Astrocyte (in vitro differentiated cells and primary cell): ENCODE measurements at regions not wholly inside any gene's neighbourhood (a gene's known extent, or its start where the extent isn't known, plus 50 kb on each side); places are given as distances from the start of the nearest gene placed in this dataset.

Experiments
- DNase-seq: peaks from one replicate; pipeline ENCODE4 v3.0.0-alpha.2; 2010; ENCODE audit warnings: low read depth
- FAIRE-seq: peaks from 2 replicates; lab custom pipeline; 2011; peaks lifted over from hg19 to GRCh38; lab: Jason Lieb, UNC
- H2AFZ ChIP-seq: 2 replicates; pipeline ENCODE4 v1.6.0; 2012; ENCODE audit warnings: low read depth, low read length, inconsistent platforms
- H3K27ac ChIP-seq: 2 replicates; pipeline ENCODE4 v1.5.1; 2011; ENCODE audit warnings: low read depth, low read length, inconsistent platforms
- H3K27me3 ChIP-seq: 2 replicates; pipeline ENCODE4 v1.6.0; 2011; ENCODE audit warnings: low read length, inconsistent platforms; ENCODE audit not compliant: insufficient read depth
- H3K36me3 ChIP-seq: 2 replicates; pipeline ENCODE4 v1.5.1; 2011; ENCODE audit warnings: low read length, inconsistent platforms; ENCODE audit not compliant: insufficient read depth
- H3K4me1 ChIP-seq: 2 replicates; pipeline ENCODE4 v1.5.1; 2011; ENCODE audit warnings: low read length, inconsistent platforms; ENCODE audit not compliant: insufficient read depth
- H3K4me2 ChIP-seq: 2 replicates; pipeline ENCODE4 v1.6.0; 2012; ENCODE audit warnings: low read length, inconsistent platforms
- H3K4me3 ChIP-seq: 2 replicates; pipeline ENCODE4 v1.5.1; 2011; ENCODE audit warnings: low read depth, mild to moderate bottlenecking, low read length, inconsistent platforms; ENCODE audit not compliant: insufficient read depth
- H3K79me2 ChIP-seq: 2 replicates; pipeline ENCODE4 v1.6.0; 2012; ENCODE audit warnings: mild to moderate bottlenecking, low read length, inconsistent platforms; ENCODE audit not compliant: insufficient read depth
- H3K9ac ChIP-seq: 2 replicates; pipeline ENCODE4 v1.6.0; 2012; ENCODE audit warnings: mild to moderate bottlenecking, low read length, inconsistent platforms
- H3K9me3 ChIP-seq: 2 replicates; pipeline ENCODE4 v1.5.1; 2012; ENCODE audit warnings: low read depth, mild to moderate bottlenecking, low read length, inconsistent platforms; ENCODE audit not compliant: insufficient read depth
- H4K20me1 ChIP-seq: 2 replicates; pipeline ENCODE4 v1.6.0; 2012; ENCODE audit warnings: low read length, inconsistent platforms; ENCODE audit not compliant: insufficient read depth
- H3K27ac Mint-ChIP-seq: one replicate; pipeline ENCODE4 v1.8.0; 2021; ENCODE audit warnings: mild to moderate bottlenecking, mixed read lengths; ENCODE audit not compliant: unreplicated experiment
- H3K27me3 Mint-ChIP-seq: one replicate; pipeline ENCODE4 v1.8.0; 2021; ENCODE audit warnings: low read depth, mixed read lengths; ENCODE audit not compliant: unreplicated experiment
- H3K36me3 Mint-ChIP-seq: one replicate; pipeline ENCODE4 v1.8.0; 2021; ENCODE audit warnings: low read depth, mixed read lengths; ENCODE audit not compliant: unreplicated experiment
- H3K4me1 Mint-ChIP-seq: one replicate; pipeline ENCODE4 v1.8.0; 2021; ENCODE audit warnings: low read depth, mixed read lengths; ENCODE audit not compliant: unreplicated experiment
- H3K4me3 Mint-ChIP-seq: one replicate; pipeline ENCODE4 v1.8.0; 2021; ENCODE audit warnings: mild to moderate bottlenecking, moderate library complexity, mixed read lengths; ENCODE audit not compliant: unreplicated experiment
- H3K9me3 Mint-ChIP-seq: one replicate; pipeline ENCODE4 v1.8.0; 2021; ENCODE audit warnings: mild to moderate bottlenecking, mixed read lengths; ENCODE audit not compliant: unreplicated experiment
- CTCF ChIP-seq: IDR thresholded peaks from 2 replicates; pipeline ENCODE4 v1.5.1; 2011; ENCODE audit warnings: low read depth, mild to moderate bottlenecking, inconsistent platforms, low read length, moderate library complexity; ENCODE audit not compliant: insufficient read depth
- EZH2 ChIP-seq: IDR thresholded peaks from 2 replicates; pipeline ENCODE4 v1.6.1; 2012; ENCODE audit warnings: mild to moderate bottlenecking, low read length, inconsistent platforms; ENCODE audit not compliant: insufficient read depth

- no peak overlapping the region for H3K4me3 ChIP-seq
- H3K4me3 Mint-ChIP-seq = no peak overlapping the region
- no peak for DNase-seq
These were observed 50.6 kb upstream of the ZC3HAV1 start for GRCh38 chr7:139159900-139160675.

GRCh38 chr7:139168479-139168878 lies 59.0 kb upstream of the ZC3HAV1 start:
- no peaks in the 10 kb centered on the region for H3K4me1 Mint-ChIP-seq
- H3K9me3 Mint-ChIP-seq = peaks cover 4% of the 10 kb centered on the region
- no peak overlapping the region for H3K4me3 Mint-ChIP-seq

More at GRCh38 chr7:139159900-139160675, 50.6 kb upstream of the ZC3HAV1 start:
- H3K9me3 ChIP-seq = no peaks in the 10 kb centered on the region
- no peaks in the 10 kb centered on the region for H3K27me3 ChIP-seq
- H3K27me3 Mint-ChIP-seq = no peaks in the 10 kb centered on the region
- peaks cover 7% of the 10 kb centered on the region for H3K36me3 Mint-ChIP-seq
- H3K27ac Mint-ChIP-seq = peak overlapping the region; percentile 60
- H2AFZ ChIP-seq = no peak overlapping the region
- H3K4me1 Mint-ChIP-seq = peaks cover 2% of the 10 kb centered on the region
- H3K4me2 ChIP-seq = no peak overlapping the region
- no peaks in the 10 kb centered on the region for H3K36me3 ChIP-seq
- H3K79me2 ChIP-seq = no peaks in the 10 kb centered on the region
- H3K9me3 Mint-ChIP-seq = no peaks in the 10 kb centered on the region
- no peak overlapping the region for H3K27ac ChIP-seq
- no peaks in the 10 kb centered on the region for H3K4me1 ChIP-seq
- H3K9ac ChIP-seq = no peak overlapping the region
- H4K20me1 ChIP-seq = no peaks in the 10 kb centered on the region
- no peak for FAIRE-seq
- no peak for TF ChIP-seq EZH2
- TF ChIP-seq CTCF = no peak

More at GRCh38 chr7:139168479-139168878, 59.0 kb upstream of the ZC3HAV1 start:
- Histone ChIP-seq H3K79me2 (no peaks in the 10 kb centered on the region), H3K27ac (no peak overlapping the region), H3K36me3 (no peaks in the 10 kb centered on the region), H3K4me1 (no peaks in the 10 kb centered on the region), H3K27me3 (no peaks in the 10 kb centered on the region), H2AFZ (no peak overlapping the region), H3K9me3 (no peaks in the 10 kb centered on the region), H3K9ac (no peak overlapping the region), H4K20me1 (no peaks in the 10 kb centered on the region), H3K4me2 (no peak overlapping the region), H3K4me3 (no peak overlapping the region)
- Mint-ChIP-seq H3K27me3 (no peaks in the 10 kb centered on the region), H3K27ac (no peak overlapping the region), H3K36me3 (peaks cover 8% of the 10 kb centered on the region)
- FAIRE-seq (no peak), DNase-seq (no peak)
- no peak for TF ChIP-seq CTCF
- no peak for TF ChIP-seq EZH2
